GM11168 (cell line): ENCODE measurements at regions not wholly inside any gene's neighbourhood (a gene's known extent, or its start where the extent isn't known, plus 50 kb on each side); places are given as distances from the start of the nearest gene placed in this dataset.
"Not testable (repeated sequence)": the region's sequence is repeated elsewhere in the genome, so short reads cannot be mapped to it uniquely, and the experiment has no call there.

Experiments used
- in situ Hi-C: fragments of 300-500 bp; cut with MboI; formaldehyde crosslinking; loops from one replicate; pipeline ENCODE4 v1.12.0; 2022; ENCODE audit warnings: low sequenced_read_pairs; ENCODE audit not compliant: unreplicated experiment

DNA sequence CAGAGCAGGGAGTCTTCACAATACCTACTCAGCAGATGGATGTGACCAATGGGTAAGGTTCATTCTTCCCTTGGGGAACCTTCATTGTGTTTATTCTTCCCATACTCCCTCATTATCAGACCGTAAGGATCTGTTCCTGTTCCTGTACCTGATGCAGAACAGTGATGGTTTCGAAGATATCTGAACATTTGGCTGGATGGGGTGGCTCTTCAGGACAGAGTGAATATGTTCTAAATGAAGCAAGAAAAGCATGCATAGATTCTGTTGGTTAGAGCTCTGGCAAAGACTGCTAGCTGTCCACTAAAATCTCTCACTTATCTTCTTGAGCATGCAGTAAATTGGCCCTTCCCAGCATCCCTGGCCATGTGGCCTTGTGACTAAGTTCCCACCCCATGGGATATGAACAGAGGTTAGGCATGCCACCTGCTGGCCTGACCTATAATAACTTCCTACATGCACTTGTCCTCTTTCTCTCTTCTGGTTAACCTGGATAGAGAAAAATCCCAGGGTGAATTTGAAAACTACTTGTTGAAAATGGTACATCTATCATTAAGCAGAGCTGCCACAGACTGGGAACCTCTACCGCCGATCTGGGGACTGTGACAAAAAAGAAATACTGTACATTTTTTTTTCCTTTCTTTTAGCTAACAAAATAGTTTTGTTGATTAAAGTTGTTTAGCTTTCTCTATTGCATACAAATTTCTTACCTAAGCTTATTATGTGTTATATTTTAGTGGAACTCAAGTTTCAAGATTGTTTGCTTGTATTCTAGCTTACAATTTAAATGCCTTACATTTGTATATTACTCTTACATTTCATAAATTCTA lies 60.0 kb upstream of the BANK1 start:
- in situ Hi-C loops: no loop called here

DNA sequence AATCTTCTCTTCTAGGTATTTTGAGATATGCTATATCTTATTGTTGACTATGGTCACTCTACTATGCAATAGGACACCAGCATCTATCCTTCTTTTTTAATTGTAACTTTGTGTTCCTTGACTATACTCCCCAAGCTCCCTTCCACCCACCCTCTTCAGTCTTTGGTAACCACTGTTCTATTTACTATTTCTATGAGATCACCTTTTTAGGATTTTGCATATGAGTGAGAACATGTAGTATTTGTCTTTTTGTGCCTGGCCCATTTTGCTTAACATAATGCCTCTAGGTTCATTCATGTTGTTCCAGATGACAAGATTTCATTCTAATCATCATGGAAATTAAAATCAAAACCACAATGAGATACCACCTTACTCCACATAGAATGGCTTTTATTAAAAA lies 63.3 kb upstream of the BANK1 start:
- in situ Hi-C loops: loop anchor here (10.0 kb wide), 1 partner anchor 562 kb away; no protein-coding TSS in a partner anchor

DNA sequence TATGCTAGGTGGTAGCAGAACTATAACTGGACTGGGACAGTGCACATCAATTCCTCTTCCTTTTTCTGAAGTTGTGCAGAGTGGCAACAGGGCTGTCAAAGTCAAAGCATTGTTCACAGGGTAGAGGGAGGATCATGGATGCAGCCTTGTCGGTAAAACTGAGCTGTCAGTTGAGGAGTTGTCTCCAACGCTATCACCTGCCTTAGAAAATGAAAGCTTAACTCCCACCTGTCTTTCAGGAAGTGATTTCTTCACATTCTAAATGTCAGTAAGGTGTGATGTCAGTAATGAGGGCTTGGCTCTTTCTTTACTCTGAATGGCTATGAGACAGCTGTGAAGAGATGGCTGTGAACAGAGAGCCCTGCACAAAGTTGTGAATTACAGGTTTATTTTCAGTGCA lies 66.4 kb upstream of the BANK1 start:
- in situ Hi-C loops: loop anchor here (10.0 kb wide), 1 partner anchor 559 kb away; no protein-coding TSS in a partner anchor

DNA sequence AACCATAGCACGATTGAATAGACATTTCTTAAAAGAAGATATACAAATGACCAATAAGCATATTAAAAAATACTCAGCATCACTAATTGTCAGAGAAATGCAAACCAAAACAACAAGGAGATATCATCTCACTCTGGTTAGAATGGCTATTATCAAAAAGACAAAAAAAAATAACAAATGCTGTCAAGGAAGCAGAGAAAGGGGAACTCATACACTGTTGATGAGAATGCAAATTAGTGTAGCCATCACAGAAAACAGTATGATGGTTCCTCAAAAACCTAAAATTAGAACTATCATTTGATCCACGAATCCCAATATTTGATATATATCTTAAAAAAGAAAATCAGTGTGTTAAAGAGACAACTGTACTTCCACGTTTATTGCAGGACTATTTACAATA lies 71.7 kb upstream of the BANK1 start:
- in situ Hi-C loops: no loop called here

DNA sequence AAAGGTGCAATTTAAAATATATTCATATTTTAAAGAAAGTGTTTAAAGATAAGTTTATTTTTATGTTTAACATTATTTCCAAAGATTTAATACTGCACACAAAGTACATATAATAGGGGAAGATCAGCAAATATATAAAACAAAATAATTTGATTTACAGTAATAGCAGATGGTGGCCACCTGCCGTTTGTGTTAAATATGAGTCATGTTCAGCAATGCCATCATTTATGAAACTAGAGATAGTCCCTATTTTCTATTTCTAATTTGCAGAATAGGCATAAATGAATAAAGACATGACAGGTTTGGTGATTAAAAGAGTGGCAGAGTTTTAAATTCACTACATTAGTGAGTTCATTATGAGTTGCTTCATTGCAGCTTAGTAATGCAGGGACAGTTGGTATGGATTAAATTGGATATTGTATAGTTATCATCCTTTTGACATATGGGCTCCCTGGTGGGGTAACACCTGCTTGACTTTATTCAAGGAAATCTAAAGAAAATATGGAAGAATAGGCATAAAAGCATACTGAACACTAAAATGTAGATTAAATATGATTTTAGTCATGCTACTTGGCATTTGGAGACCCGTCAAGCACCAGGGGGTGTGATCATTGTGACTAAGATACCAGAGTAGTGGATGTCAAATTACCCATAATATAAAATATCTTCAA lies 78.8 kb upstream of the BANK1 start:
- in situ Hi-C loops: no loop called here

DNA sequence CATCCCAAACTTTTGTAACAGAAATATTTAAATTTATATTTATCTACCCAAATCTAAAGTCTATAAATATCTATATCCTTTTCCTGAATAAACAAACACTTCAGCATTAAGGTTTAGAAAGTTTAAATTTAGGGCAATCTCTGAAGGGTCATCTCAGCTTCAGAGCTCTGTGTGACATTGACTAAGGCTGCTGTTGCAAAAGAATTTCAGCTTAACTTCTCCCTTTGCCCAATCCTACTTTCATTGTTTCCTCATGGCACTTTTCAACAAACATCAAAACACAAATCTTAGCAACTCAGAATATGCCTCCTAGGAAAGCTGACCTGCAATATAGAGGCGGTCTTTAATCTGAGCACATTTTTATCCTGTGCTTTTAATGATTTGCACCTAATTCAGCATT lies 79.7 kb upstream of the BANK1 start:
- in situ Hi-C loops: no loop called here

DNA sequence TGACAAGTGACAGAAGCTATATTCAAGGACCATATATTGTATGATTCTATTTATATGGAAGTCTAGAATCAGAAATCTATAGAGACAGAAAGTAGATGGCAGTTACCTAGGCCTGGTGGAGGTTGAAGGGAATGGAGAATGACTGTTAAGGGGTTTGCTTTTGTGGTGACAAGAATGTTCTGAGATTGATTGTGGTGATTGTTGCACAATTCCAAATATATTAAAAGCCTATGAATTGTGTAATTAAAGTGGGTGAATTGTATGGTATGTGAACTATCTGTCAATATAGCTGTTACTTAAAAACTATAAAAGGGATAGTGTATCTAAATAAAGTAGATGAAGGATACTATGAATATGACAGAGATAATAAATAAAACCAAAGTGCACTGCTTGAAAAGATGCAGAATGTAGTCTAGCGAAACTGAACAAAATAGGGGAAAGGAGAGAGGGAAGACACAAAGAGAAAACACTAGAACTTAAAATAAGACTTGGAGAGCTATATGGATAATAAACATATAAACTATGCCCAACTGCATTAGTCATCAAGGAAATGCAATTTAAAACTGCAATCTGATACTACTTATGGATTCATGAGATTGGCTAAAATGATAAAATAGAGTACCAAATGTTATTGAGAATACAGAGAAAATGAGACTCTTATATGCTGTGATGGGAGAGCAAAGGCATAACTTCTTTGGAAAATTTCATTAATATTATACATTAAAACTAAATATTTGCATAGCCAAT lies 82.1 kb upstream of the BANK1 start:
- in situ Hi-C loops: no loop called here

DNA sequence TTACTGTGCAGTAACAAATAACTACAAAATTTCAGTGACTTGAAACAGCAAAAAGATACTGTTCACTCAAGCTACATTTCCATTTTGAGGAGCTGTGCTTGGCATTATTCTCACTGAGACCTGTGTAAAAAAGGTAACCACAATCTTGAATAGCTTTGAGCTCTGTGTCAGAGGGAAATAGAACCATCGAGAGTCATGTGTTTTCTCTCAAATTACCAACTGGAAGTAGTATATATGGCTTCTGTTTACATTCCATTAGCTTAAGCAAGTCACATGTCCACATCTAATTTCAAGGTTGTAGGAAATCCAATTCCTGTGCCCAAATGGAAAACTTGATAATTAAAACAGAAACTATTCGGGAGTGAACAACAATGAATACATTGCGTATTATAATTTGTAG lies 82.9 kb upstream of the BANK1 start:
- in situ Hi-C loops: no loop called here

DNA sequence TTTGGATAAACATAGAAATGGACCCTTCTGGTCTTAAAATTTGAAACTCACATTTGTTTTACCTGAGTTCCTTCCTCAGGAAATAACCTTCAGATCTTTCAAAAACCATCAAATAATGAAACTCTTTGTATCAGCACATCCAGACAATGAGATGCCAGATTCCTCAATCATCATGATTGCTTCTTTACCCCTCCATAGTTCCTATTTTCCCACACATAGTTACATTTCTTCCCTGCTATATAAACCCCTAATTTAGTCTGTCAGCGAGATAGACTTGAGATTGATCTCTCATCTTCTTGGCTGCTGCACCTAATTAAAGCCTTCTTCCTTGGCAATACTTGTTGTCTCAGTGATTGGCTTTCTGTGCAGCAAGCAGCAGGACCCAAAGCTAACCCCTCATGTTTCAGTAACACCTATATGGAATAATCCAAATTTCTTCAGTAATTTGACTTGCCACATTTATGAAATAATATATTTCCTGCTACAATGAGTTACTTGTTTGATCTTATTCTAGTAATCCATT lies 83.9 kb upstream of the BANK1 start:
- in situ Hi-C loops: no loop called here

DNA sequence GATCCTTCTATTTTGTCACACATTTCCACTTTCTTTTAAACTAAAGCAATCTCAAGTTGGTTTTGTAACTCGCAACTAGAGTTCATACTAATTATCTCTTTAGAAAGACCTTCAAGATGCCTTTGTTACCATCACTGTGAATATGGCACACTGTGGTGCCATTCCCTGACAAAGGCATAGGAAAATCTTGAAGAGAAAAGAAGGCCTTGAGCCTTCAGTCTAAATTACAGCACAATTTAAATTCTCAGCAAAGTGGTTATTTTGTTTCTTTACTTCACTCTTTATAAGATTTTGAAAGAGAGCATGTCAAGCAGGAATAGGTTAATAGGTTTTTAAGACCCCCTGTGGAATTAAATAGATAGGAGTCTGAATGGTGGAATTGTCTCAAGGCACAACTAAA lies 89.0 kb upstream of the BANK1 start:
- in situ Hi-C loops: no loop called here

DNA sequence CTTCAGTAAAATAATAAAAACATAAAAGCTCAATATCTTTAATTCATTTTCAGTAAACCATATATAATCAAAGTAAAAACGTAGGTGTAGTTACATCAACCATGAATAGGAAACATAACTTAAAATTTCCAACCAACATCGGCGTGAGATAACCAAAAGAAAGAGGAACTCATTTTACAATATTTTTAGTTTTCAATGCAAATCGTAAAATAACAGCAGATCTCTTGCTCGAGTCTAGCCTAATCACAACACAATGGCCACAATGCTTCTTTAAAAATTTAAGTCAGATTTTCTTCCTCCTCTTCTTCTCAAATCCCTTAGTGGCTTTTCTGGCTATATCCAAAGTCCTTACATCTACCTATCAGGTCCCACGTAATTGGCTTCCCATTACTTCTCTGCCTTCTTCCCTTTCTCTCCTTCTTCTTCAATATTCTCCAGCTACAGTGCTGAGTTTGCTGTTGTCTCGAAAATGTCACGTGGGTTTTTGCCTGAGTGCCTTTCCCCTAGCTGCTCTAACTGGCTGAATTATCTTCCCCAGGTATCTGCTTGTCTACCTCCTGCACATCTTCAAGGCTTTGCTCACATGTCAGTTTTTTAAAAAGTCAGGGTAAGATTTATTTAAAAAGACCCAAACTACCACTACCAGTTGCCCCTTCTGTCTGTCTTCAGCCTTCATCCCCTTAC lies 90.9 kb upstream of the BANK1 start:
- in situ Hi-C loops: no loop called here

DNA sequence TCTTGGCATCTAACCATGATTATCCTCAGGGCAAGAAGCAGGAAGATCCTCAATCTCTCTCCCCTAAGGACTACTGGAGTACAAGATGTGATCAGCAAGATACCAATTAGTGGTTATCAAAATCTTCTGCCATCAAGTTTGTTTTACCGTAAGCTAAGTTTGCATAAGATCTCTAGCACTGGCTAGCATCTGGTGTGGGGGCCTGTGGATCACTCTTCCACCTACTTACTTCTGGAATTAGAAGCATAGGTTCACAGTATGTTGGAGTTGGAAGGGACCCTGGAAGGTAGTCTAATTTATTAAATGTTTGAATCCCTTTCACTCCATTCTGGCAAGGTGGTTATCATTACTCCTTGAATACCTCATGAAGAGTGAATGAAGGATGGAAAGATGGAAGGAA lies 93.3 kb upstream of the BANK1 start:
- in situ Hi-C loops: no loop called here

DNA sequence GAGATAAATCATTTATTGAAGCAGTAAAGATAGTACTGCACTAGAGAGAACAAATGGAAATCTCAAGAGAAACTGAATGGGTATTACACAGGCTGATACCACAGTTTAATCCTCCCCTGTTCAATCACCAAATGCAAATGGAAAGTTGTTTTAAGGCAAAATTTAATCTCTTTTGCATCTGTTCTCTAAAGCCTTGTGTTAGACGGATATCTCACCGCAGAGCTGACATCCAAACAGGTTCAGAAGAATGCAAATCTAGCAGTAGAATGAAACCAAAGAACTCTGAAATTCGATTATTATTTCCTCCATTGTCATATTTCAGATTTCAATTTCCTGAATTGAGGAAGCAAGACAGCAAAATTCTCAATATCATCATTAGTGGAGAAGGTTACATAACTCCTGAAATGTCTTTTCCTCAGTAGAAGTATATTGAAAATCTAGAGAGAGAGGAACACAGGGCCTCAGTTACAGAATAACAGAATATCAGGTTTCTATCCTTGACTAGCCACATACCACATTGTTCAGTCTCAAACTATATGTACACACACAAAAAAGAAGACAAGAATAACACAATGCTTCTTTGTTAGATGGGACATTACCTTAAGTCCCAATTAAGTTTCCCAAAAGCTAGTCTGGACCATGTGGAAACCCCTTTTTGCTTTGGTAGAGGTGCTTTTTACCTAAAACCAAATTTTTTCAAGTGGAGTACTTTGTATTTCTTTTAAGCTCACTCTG lies 94.1 kb upstream of the BANK1 start:
- in situ Hi-C loops: no loop called here

DNA sequence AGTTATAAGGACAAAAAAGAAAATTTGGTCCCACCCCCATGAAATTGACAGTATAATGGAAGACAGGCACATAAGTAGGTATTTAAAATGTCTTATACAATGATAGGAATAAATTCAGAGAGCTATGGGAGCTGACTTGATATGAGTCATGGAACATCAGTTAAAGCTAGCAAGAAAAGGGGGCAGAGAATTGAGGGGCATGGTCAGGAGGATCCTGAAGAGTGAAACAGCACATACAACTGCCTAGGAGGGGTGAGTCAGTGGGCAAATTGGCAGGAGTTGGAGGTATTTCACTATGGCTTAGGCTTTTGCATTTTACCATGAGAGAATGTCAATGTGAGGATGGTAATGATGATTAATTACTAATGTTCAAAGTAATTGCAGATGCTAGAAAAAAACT lies 95.4 kb upstream of the BANK1 start:
- in situ Hi-C loops: no loop called here

DNA sequence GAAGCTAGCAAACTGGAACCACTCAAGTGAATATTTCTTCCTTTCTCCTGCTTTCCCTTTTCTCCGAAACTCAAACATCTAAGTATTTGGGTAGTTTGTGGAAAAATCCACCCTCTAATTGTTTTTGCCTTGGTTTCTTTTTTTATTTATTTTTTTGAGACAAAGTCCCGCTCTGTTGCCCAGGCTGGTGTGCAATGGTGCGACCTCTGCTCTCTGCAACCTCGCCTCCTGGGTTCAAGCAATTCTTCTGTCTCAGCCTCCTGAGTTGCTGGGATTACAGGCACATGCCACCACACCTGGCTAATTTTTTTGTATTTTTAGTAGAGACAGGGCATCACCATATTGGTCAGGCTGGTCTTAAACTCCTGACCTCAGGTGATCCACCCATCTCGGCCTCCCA lies 96.1 kb upstream of the BANK1 start:
- in situ Hi-C loops: not testable (repeated sequence)

DNA sequence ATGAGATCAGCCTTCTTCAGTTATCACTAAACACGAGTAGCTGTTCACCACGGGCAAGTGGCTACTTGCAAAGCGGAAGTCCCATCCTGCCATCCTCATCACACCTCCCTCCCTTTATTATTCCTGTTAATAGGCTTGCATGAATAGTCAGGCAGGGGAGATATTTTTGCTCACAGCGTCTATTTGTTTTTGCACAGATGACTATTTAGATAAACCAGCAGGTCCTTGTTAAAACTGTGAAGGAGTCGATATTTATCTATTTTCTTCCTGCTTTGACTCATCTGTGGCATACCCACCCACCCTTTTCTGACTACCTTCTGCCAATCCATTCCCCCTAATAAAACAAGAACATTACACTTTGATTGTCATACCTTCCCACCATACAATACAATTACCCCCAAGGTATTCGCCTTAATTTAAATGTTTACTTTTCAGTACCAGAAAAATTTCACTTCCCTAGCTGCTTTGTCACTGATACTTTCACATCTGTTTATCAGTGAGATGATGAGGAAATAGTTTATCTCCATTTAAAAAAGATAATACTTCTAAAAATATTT lies 96.6 kb upstream of the BANK1 start:
- in situ Hi-C loops: no loop called here

DNA sequence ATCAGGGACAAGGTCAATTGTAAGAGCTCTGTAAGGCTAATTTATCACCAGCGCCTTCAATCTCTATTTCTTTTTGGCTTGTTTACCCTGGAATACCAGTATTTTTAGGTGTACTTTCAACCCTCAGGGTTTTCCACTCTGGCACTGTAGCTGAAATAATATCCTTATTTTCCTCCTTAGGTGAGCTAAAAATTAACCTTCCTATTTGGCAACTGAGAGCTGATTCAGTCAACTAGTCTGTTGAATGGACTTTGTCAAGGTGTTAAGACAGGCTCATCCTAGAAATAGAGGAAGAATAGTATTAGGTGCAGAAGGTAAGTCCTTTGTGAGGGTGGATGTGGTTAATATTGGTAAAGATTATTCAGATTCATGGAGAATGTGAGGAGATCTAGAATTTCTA lies 101.3 kb upstream of the BANK1 start:
- in situ Hi-C loops: no loop called here

DNA sequence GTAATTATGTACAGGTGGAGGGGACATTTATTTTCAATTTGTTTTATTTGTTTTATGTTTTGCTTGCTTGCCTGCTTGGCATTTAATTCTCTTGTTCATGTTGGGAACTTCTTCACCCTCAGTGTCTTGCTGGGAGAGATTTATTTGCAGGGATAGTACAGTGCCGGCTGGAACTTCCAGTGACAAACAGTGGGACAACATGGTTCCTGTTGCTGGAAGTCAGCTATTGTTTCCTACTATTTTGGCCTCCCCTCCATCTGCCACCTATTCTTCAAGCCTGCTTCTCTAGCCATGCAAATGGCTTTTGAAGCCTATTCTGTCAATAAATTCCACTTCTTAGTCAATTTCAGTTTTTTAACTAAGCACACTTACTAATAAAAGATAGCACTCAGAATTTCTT lies 105.4 kb upstream of the BANK1 start:
- in situ Hi-C loops: no loop called here

DNA sequence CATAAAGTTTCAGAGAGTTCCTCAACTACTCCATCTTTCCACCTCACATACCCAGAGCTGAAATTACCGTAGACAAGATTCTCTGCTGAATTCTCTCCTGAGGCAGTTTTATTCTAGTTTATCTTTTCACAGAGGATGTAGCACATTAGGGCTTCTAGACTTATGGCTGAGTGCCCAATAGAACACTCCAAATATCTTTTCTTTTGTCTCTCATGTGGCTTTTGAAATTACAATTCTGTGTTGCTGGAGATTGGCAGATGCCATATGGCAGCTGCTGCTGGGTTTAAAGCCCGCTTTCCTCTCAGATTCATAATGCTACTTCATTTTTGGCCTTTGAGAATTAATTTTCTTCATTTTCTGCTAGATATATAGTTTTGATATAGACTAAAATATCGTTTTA lies 107.6 kb upstream of the BANK1 start:
- in situ Hi-C loops: no loop called here
